Fibroblast of lung (primary cell): ENCODE measurements at regions not wholly inside any gene's neighbourhood (a gene's known extent, or its start where the extent isn't known, plus 50 kb on each side); places are given as distances from the start of the nearest gene placed in this dataset.

ENCODE experiments used
- EZH2 ChIP-seq: IDR thresholded peaks from 2 replicates; pipeline ENCODE4 v1.5.1; 2012; ENCODE audit warnings: low read length, control low read depth, mild to moderate bottlenecking; ENCODE audit errors: missing control alignments
- TF ChIP-seq, protein P1 (sequence below), 2 donors: IDR thresholded peaks in 1 of 2; conservative IDR thresholded peaks in 1 of 2; 1 replicate in 1 of 2; 2 replicates in 1 of 2; pipeline ENCODE4 v1.5.1; 2011 to 2012; ENCODE audit warnings: low read length in 2 of 2, control low read depth in 1 of 2, inconsistent platforms in 1 of 2, low read depth in 1 of 2, mild to moderate bottlenecking in 1 of 2

- TF ChIP-seq, protein P1, sequence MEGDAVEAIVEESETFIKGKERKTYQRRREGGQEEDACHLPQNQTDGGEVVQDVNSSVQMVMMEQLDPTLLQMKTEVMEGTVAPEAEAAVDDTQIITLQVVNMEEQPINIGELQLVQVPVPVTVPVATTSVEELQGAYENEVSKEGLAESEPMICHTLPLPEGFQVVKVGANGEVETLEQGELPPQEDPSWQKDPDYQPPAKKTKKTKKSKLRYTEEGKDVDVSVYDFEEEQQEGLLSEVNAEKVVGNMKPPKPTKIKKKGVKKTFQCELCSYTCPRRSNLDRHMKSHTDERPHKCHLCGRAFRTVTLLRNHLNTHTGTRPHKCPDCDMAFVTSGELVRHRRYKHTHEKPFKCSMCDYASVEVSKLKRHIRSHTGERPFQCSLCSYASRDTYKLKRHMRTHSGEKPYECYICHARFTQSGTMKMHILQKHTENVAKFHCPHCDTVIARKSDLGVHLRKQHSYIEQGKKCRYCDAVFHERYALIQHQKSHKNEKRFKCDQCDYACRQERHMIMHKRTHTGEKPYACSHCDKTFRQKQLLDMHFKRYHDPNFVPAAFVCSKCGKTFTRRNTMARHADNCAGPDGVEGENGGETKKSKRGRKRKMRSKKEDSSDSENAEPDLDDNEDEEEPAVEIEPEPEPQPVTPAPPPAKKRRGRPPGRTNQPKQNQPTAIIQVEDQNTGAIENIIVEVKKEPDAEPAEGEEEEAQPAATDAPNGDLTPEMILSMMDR (conservative IDR thresholded peaks at IDR 0.05 in 1 of 2, IDR thresholded peaks at IDR 0.05 in 1 of 2; ENCODE audit: low read depth in 1 of 2, low read length in 2 of 2): no peak
- TF ChIP-seq EZH2: no peak
These were observed 1612.4 kb upstream of the LRRTM3 start for GRCh38 chr10:65313406-65313805.
